ENCODE measurements at regions not wholly inside any gene's neighbourhood (a gene's known extent, or its start where the extent isn't known, plus 50 kb on each side); places are given as distances from the start of the nearest gene placed in this dataset.
"Not testable (repeated sequence)": the region's sequence is repeated elsewhere in the genome, so short reads cannot be mapped to it uniquely, and the experiment has no call there.

GRCh38 chr4:128657638-128658037, 151.9 kb upstream of the JADE1 start:
- 100% methylated on average over 2 of the region's 4 CpGs for WGBS (ENCODE audit: insufficient coverage)
- DNase-seq (ENCODE audit: low read depth in 4 of 6, low spot score in 6 of 6) = no peak
- Histone ChIP-seq H3K9me3 (ENCODE audit: control insufficient read depth, insufficient read depth, low read length) (peaks cover 4% of the 10 kb centered on the region), H3K4me3 (ENCODE audit: low read depth, low read length) (no peak overlapping the region), H3K27ac (ENCODE audit: low read depth, low read length) (no peak overlapping the region), H3K36me3 (ENCODE audit: control insufficient read depth, insufficient read depth, low read length) (no peaks in the 10 kb centered on the region), H3K27me3 (ENCODE audit: control insufficient read depth, insufficient read depth, low read length) (no peaks in the 10 kb centered on the region), H3K4me1 (ENCODE audit: control insufficient read depth, insufficient read depth, low read length) (peaks cover 4% of the 10 kb centered on the region)

GRCh38 chr4:128654465-128654864, 155.0 kb upstream of the JADE1 start:
- DNase-seq (ENCODE audit: low read depth in 4 of 6, low spot score in 6 of 6) = no peak
- 41% methylated on average over 2 of the region's 3 CpGs for WGBS (ENCODE audit: insufficient coverage)
- peaks cover 4% of the 10 kb centered on the region for H3K4me1 ChIP-seq (ENCODE audit: control insufficient read depth, insufficient read depth, low read length)
- H3K27ac ChIP-seq (ENCODE audit: low read depth, low read length) = peak overlapping the region; percentile 49
- H3K9me3 ChIP-seq (ENCODE audit: control insufficient read depth, insufficient read depth, low read length) = peaks cover 4% of the 10 kb centered on the region
- H3K4me3 ChIP-seq (ENCODE audit: low read depth, low read length) = no peak overlapping the region
- no peaks in the 10 kb centered on the region for H3K36me3 ChIP-seq (ENCODE audit: control insufficient read depth, insufficient read depth, low read length)
- no peaks in the 10 kb centered on the region for H3K27me3 ChIP-seq (ENCODE audit: control insufficient read depth, insufficient read depth, low read length)

- peak in 2 of 6 donors; percentile 70 to 92 for DNase-seq (ENCODE audit: low read depth in 4 of 6, low spot score in 6 of 6)
- H3K9me3 ChIP-seq (ENCODE audit: control insufficient read depth, insufficient read depth, low read length) = peaks cover 4% of the 10 kb centered on the region
- no peak overlapping the region for H3K4me3 ChIP-seq (ENCODE audit: low read depth, low read length)
- peak overlapping the region; percentile 49 for H3K27ac ChIP-seq (ENCODE audit: low read depth, low read length)
- no peaks in the 10 kb centered on the region for H3K36me3 ChIP-seq (ENCODE audit: control insufficient read depth, insufficient read depth, low read length)
- no peaks in the 10 kb centered on the region for H3K27me3 ChIP-seq (ENCODE audit: control insufficient read depth, insufficient read depth, low read length)
- WGBS (ENCODE audit: insufficient coverage) = 26% methylated on average over 5 of the region's 8 CpGs
- H3K4me1 ChIP-seq (ENCODE audit: control insufficient read depth, insufficient read depth, low read length) = peaks cover 4% of the 10 kb centered on the region
Observed at GRCh38 chr4:128653527-128654444, 155.7 kb upstream of the JADE1 start.

- Histone ChIP-seq H3K27me3 (ENCODE audit: control insufficient read depth, insufficient read depth, low read length) (no peaks in the 10 kb centered on the region), H3K27ac (ENCODE audit: low read depth, low read length) (no peak overlapping the region), H3K4me1 (ENCODE audit: control insufficient read depth, insufficient read depth, low read length) (peaks cover 4% of the 10 kb centered on the region), H3K9me3 (ENCODE audit: control insufficient read depth, insufficient read depth, low read length) (peaks cover 1% of the 10 kb centered on the region), H3K36me3 (ENCODE audit: control insufficient read depth, insufficient read depth, low read length) (no peaks in the 10 kb centered on the region), H3K4me3 (ENCODE audit: low read depth, low read length) (no peak overlapping the region)
- no peak for DNase-seq (ENCODE audit: low read depth in 4 of 6, low spot score in 6 of 6)
- no CpG with 5 or more reads among the region's 1 CpG for WGBS (ENCODE audit: insufficient coverage)
Observed at GRCh38 chr4:128649575-128650205, 159.8 kb upstream of the JADE1 start.

GRCh38 chr4:128649161-128649560, 160.3 kb upstream of the JADE1 start:
- no peak overlapping the region for H3K27ac ChIP-seq (ENCODE audit: low read depth, low read length)
- no peak overlapping the region for H3K4me3 ChIP-seq (ENCODE audit: low read depth, low read length)
- H3K4me1 ChIP-seq (ENCODE audit: control insufficient read depth, insufficient read depth, low read length) = peaks cover 4% of the 10 kb centered on the region
- no peaks in the 10 kb centered on the region for H3K27me3 ChIP-seq (ENCODE audit: control insufficient read depth, insufficient read depth, low read length)
- no peak for DNase-seq (ENCODE audit: low read depth in 4 of 6, low spot score in 6 of 6)
- WGBS (ENCODE audit: insufficient coverage) = 78% methylated on average over 1 of the region's 1 CpG
- no peaks in the 10 kb centered on the region for H3K9me3 ChIP-seq (ENCODE audit: control insufficient read depth, insufficient read depth, low read length)
- H3K36me3 ChIP-seq (ENCODE audit: control insufficient read depth, insufficient read depth, low read length) = no peaks in the 10 kb centered on the region

- Histone ChIP-seq H3K36me3 (ENCODE audit: control insufficient read depth, insufficient read depth, low read length) (no peaks in the 10 kb centered on the region), H3K27me3 (ENCODE audit: control insufficient read depth, insufficient read depth, low read length) (no peaks in the 10 kb centered on the region), H3K9me3 (ENCODE audit: control insufficient read depth, insufficient read depth, low read length) (no peaks in the 10 kb centered on the region), H3K27ac (ENCODE audit: low read depth, low read length) (no peak overlapping the region), H3K4me1 (ENCODE audit: control insufficient read depth, insufficient read depth, low read length) (no peaks in the 10 kb centered on the region), H3K4me3 (ENCODE audit: low read depth, low read length) (no peak overlapping the region)
- WGBS (ENCODE audit: insufficient coverage) = no CpG with 5 or more reads among the region's 1 CpG
- no peak for DNase-seq (ENCODE audit: low read depth in 4 of 6, low spot score in 6 of 6)
Observed at GRCh38 chr4:128648021-128648420, 161.5 kb upstream of the JADE1 start.

- not testable (repeated sequence) for H3K27ac ChIP-seq (ENCODE audit: low read depth, low read length); DNase-seq (ENCODE audit: low read depth in 4 of 6, low spot score in 6 of 6); H3K4me1 ChIP-seq (ENCODE audit: control insufficient read depth, insufficient read depth, low read length); H3K4me3 ChIP-seq (ENCODE audit: low read depth, low read length); H3K36me3 ChIP-seq (ENCODE audit: control insufficient read depth, insufficient read depth, low read length); H3K9me3 ChIP-seq (ENCODE audit: control insufficient read depth, insufficient read depth, low read length); H3K27me3 ChIP-seq (ENCODE audit: control insufficient read depth, insufficient read depth, low read length)
- no CpG with 5 or more reads among the region's 1 CpG for WGBS (ENCODE audit: insufficient coverage)
Observed at GRCh38 chr4:128646893-128647292, 162.6 kb upstream of the JADE1 start.

- DNase-seq (ENCODE audit: low read depth in 4 of 6, low spot score in 6 of 6); H3K9me3 ChIP-seq (ENCODE audit: control insufficient read depth, insufficient read depth, low read length); H3K27me3 ChIP-seq (ENCODE audit: control insufficient read depth, insufficient read depth, low read length); H3K27ac ChIP-seq (ENCODE audit: low read depth, low read length); H3K36me3 ChIP-seq (ENCODE audit: control insufficient read depth, insufficient read depth, low read length); H3K4me3 ChIP-seq (ENCODE audit: low read depth, low read length); H3K4me1 ChIP-seq (ENCODE audit: control insufficient read depth, insufficient read depth, low read length): not testable (repeated sequence)
- WGBS (ENCODE audit: insufficient coverage) = 88% methylated on average over 18 of the region's 18 CpGs
Observed at GRCh38 chr4:128644693-128645654, 164.5 kb upstream of the JADE1 start.

- H3K4me3 ChIP-seq (ENCODE audit: low read depth, low read length); H3K27me3 ChIP-seq (ENCODE audit: control insufficient read depth, insufficient read depth, low read length); H3K27ac ChIP-seq (ENCODE audit: low read depth, low read length); H3K36me3 ChIP-seq (ENCODE audit: control insufficient read depth, insufficient read depth, low read length); H3K4me1 ChIP-seq (ENCODE audit: control insufficient read depth, insufficient read depth, low read length); DNase-seq (ENCODE audit: low read depth in 4 of 6, low spot score in 6 of 6); H3K9me3 ChIP-seq (ENCODE audit: control insufficient read depth, insufficient read depth, low read length): not testable (repeated sequence)
- WGBS (ENCODE audit: insufficient coverage) = 85% methylated on average over 3 of the region's 3 CpGs
Observed at GRCh38 chr4:128644107-128644506, 165.4 kb upstream of the JADE1 start.

All from spinal cord (tissue), 9 donors.